ENCODE measurements at regions not wholly inside any gene's neighbourhood (a gene's known extent, or its start where the extent isn't known, plus 50 kb on each side); places are given as distances from the start of the nearest gene placed in this dataset.

GRCh38 chr3:59593380-59593779 is 543.6 kb upstream of the CFAP20DC start:
- DNase-seq (no peak), ATAC-seq (no peak)
- Mint-ChIP-seq H3K27me3 (peaks cover under 1% of the 10 kb centered on the region), H3K4me3 (no peak overlapping the region), H3K36me3 (no peaks in the 10 kb centered on the region), H3K4me1 (no peaks in the 10 kb centered on the region), H3K9me3 (ENCODE audit: low read depth) (no peaks in the 10 kb centered on the region), H3K27ac (no peak overlapping the region)
- CTCF ChIA-PET: interaction anchor here (1.3 kb wide), 1 partner anchor 264 kb away, joined by 3 read pairs; no protein-coding TSS in a partner anchor

GRCh38 chr3:59580996-59581395 is 531.2 kb upstream of the CFAP20DC start:
- DNase-seq (no peak), ATAC-seq (no peak)
- CTCF ChIA-PET: interaction anchor here (1.6 kb wide), 1 partner anchor 277 kb away, joined by 3 read pairs; no protein-coding TSS in a partner anchor
- peaks cover 2% of the 10 kb centered on the region for H3K4me1 Mint-ChIP-seq
- peaks cover 2% of the 10 kb centered on the region for H3K9me3 Mint-ChIP-seq (ENCODE audit: low read depth)
- peaks cover 2% of the 10 kb centered on the region for H3K27me3 Mint-ChIP-seq
- H3K36me3 Mint-ChIP-seq: no peaks in the 10 kb centered on the region
- no peak overlapping the region for H3K27ac Mint-ChIP-seq
- H3K4me3 Mint-ChIP-seq: no peak overlapping the region

GRCh38 chr3:59580499-59580898 is 530.7 kb upstream of the CFAP20DC start:
- ATAC-seq (no peak), DNase-seq (no peak)
- Mint-ChIP-seq H3K4me1 (peaks cover 2% of the 10 kb centered on the region), H3K27ac (no peak overlapping the region), H3K36me3 (no peaks in the 10 kb centered on the region), H3K4me3 (no peak overlapping the region), H3K27me3 (peaks cover 2% of the 10 kb centered on the region), H3K9me3 (ENCODE audit: low read depth) (no peaks in the 10 kb centered on the region)
- CTCF ChIA-PET: interaction anchor here (1.6 kb wide), 1 partner anchor 277 kb away, joined by 3 read pairs; no protein-coding TSS in a partner anchor

- peaks cover 5% of the 10 kb centered on the region for H3K4me1 Mint-ChIP-seq
- no peaks in the 10 kb centered on the region for H3K36me3 Mint-ChIP-seq
- H3K27me3 Mint-ChIP-seq: peaks cover 2% of the 10 kb centered on the region
- H3K9me3 Mint-ChIP-seq (ENCODE audit: low read depth): no peaks in the 10 kb centered on the region
- H3K27ac Mint-ChIP-seq: no peak overlapping the region
- CTCF ChIA-PET: interaction anchor here (0.8 to 4.8 kb wide), 4 partner anchors 233 to 280 kb away, joined by 3 to 42 read pairs (median 16); no protein-coding TSS in a partner anchor
- ATAC-seq (no peak), DNase-seq (no peak)
- H3K4me3 Mint-ChIP-seq: no peak overlapping the region
Measured at GRCh38 chr3:59578129-59578528, 528.3 kb upstream of the CFAP20DC start.

- H3K27ac Mint-ChIP-seq: no peak overlapping the region
- no peaks in the 10 kb centered on the region for H3K9me3 Mint-ChIP-seq (ENCODE audit: low read depth)
- H3K36me3 Mint-ChIP-seq: no peaks in the 10 kb centered on the region
- DNase-seq: no peak
- H3K4me3 Mint-ChIP-seq: no peak overlapping the region
- CTCF ChIA-PET: interaction anchor here (2.1 to 4.8 kb wide), 3 partner anchors 20 to 281 kb away, joined by 4 to 42 read pairs (median 30); no protein-coding TSS in a partner anchor
- H3K4me1 Mint-ChIP-seq: peaks cover 5% of the 10 kb centered on the region
- ATAC-seq: no peak
- peaks cover under 1% of the 10 kb centered on the region for H3K27me3 Mint-ChIP-seq
Measured at GRCh38 chr3:59576606-59577005, 526.8 kb upstream of the CFAP20DC start.

- no peak overlapping the region for H3K27ac Mint-ChIP-seq
- H3K36me3 Mint-ChIP-seq: no peaks in the 10 kb centered on the region
- H3K27me3 Mint-ChIP-seq: no peaks in the 10 kb centered on the region
- DNase-seq (peak; percentile 87), ATAC-seq (peak; percentile 85)
- no peak overlapping the region for H3K4me3 Mint-ChIP-seq
- CTCF ChIA-PET: interaction anchor here (0.7 to 4.8 kb wide), 29 partner anchors 9 to 394 kb away, joined by 3 to 42 read pairs (median 3); no protein-coding TSS in a partner anchor
- H3K4me1 Mint-ChIP-seq: peaks cover 3% of the 10 kb centered on the region
- no peaks in the 10 kb centered on the region for H3K9me3 Mint-ChIP-seq (ENCODE audit: low read depth)
Measured at GRCh38 chr3:59575113-59576001, 525.5 kb upstream of the CFAP20DC start.

GRCh38 chr3:59573911-59574310 is 524.1 kb upstream of the CFAP20DC start:
- Mint-ChIP-seq H3K27ac (no peak overlapping the region), H3K4me3 (no peak overlapping the region), H3K36me3 (no peaks in the 10 kb centered on the region), H3K27me3 (peaks cover 4% of the 10 kb centered on the region), H3K9me3 (ENCODE audit: low read depth) (no peaks in the 10 kb centered on the region), H3K4me1 (peaks cover 3% of the 10 kb centered on the region)
- CTCF ChIA-PET: interaction anchor here (1.6 to 4.8 kb wide), 2 partner anchors 235 to 284 kb away, joined by 4 to 42 read pairs; no protein-coding TSS in a partner anchor
- DNase-seq (no peak), ATAC-seq (no peak)

- ATAC-seq (no peak), DNase-seq (no peak)
- Mint-ChIP-seq H3K27ac (no peak overlapping the region), H3K36me3 (no peaks in the 10 kb centered on the region), H3K27me3 (peaks cover 7% of the 10 kb centered on the region), H3K4me3 (no peak overlapping the region), H3K4me1 (peaks cover 5% of the 10 kb centered on the region), H3K9me3 (ENCODE audit: low read depth) (no peaks in the 10 kb centered on the region)
- CTCF ChIA-PET: interaction anchor here (0.7 to 1.9 kb wide), 3 partner anchors 12 to 288 kb away, joined by 3 to 6 read pairs (median 3); no protein-coding TSS in a partner anchor
Measured at GRCh38 chr3:59572106-59572505, 522.3 kb upstream of the CFAP20DC start.

GRCh38 chr3:59570806-59571205 is 521.0 kb upstream of the CFAP20DC start:
- H3K4me1 Mint-ChIP-seq: peaks cover 18% of the 10 kb centered on the region
- H3K27me3 Mint-ChIP-seq: peaks cover 7% of the 10 kb centered on the region
- no peak overlapping the region for H3K27ac Mint-ChIP-seq
- no peaks in the 10 kb centered on the region for H3K36me3 Mint-ChIP-seq
- ATAC-seq (no peak), DNase-seq (no peak)
- CTCF ChIA-PET: no interaction called here
- no peak overlapping the region for H3K4me3 Mint-ChIP-seq
- H3K9me3 Mint-ChIP-seq (ENCODE audit: low read depth): no peaks in the 10 kb centered on the region

- H3K9me3 Mint-ChIP-seq (ENCODE audit: low read depth): peaks cover 2% of the 10 kb centered on the region
- no peak for ATAC-seq
- peaks cover 2% of the 10 kb centered on the region for H3K36me3 Mint-ChIP-seq
- peaks cover 17% of the 10 kb centered on the region for H3K4me1 Mint-ChIP-seq
- CTCF ChIA-PET: interaction anchor here (1.1 to 1.7 kb wide), 3 partner anchors 8 to 290 kb away, joined by 3 to 6 read pairs (median 4); no protein-coding TSS in a partner anchor
- peaks cover 7% of the 10 kb centered on the region for H3K27me3 Mint-ChIP-seq
- no peak for DNase-seq
- no peak overlapping the region for H3K4me3 Mint-ChIP-seq
- H3K27ac Mint-ChIP-seq: no peak overlapping the region
Measured at GRCh38 chr3:59567661-59568060, 517.8 kb upstream of the CFAP20DC start.

- H3K4me3 Mint-ChIP-seq: no peak overlapping the region
Measured at GRCh38 chr3:59566481-59566975, 516.7 kb upstream of the CFAP20DC start.

GRCh38 chr3:59565125-59565524 is 515.3 kb upstream of the CFAP20DC start:
- CTCF ChIA-PET: interaction anchor here (1.0 kb wide), 1 partner anchor 10 kb away, joined by 3 read pairs; no protein-coding TSS in a partner anchor
- peaks cover 7% of the 10 kb centered on the region for H3K36me3 Mint-ChIP-seq
- H3K4me3 Mint-ChIP-seq: no peak overlapping the region
- no peak for ATAC-seq
- H3K27ac Mint-ChIP-seq: no peak overlapping the region
- H3K4me1 Mint-ChIP-seq: peaks cover 22% of the 10 kb centered on the region
- H3K9me3 Mint-ChIP-seq (ENCODE audit: low read depth): peaks cover 2% of the 10 kb centered on the region
- peaks cover 7% of the 10 kb centered on the region for H3K27me3 Mint-ChIP-seq
- no peak for DNase-seq

More at GRCh38 chr3:59566481-59566975, 516.7 kb upstream of the CFAP20DC start:
- Mint-ChIP-seq H3K27me3 (peaks cover 7% of the 10 kb centered on the region), H3K36me3 (peaks cover 4% of the 10 kb centered on the region), H3K9me3 (ENCODE audit: low read depth) (peaks cover 2% of the 10 kb centered on the region), H3K27ac (peak overlapping the region; percentile 75), H3K4me1 (peaks cover 19% of the 10 kb centered on the region)
- ATAC-seq (peak; percentile 74), DNase-seq (no peak)
- CTCF ChIA-PET: interaction anchor here (1.1 kb wide), 1 partner anchor 9 kb away, joined by 6 read pairs; no protein-coding TSS in a partner anchor

- DNase-seq (no peak), ATAC-seq (no peak)
- Mint-ChIP-seq H3K27me3 (peaks cover 3% of the 10 kb centered on the region), H3K9me3 (ENCODE audit: low read depth) (peaks cover 2% of the 10 kb centered on the region), H3K36me3 (peaks cover 7% of the 10 kb centered on the region), H3K27ac (no peak overlapping the region), H3K4me1 (peaks cover 34% of the 10 kb centered on the region), H3K4me3 (no peak overlapping the region)
- CTCF ChIA-PET: no interaction called here
Measured at GRCh38 chr3:59563966-59564365, 514.1 kb upstream of the CFAP20DC start.
